ENCODE measurements at regions not wholly inside any gene's neighbourhood (a gene's known extent, or its start where the extent isn't known, plus 50 kb on each side); places are given as distances from the start of the nearest gene placed in this dataset.

DNA sequence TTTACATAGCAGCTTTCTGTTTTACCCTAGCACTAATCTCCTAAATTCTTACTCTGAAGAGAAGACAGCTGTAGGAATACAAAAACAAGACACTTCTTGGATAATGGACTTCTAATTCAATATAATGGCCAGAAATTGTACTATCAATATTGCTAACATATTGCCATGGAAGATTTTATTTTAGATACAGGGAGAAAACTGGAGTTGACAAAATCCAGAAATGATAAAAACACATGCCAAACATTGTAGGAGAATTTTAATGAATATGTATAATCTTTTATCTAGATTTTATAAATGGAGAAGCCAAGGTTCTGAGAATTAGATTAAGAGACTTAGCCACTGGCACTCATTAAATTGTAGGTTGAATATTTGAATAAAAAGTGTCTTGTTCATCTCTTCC is 1838.8 kb upstream of the LRRTM1 start:
- Histone ChIP-seq H3K4me1 (ENCODE audit: insufficient read depth, low read length) (no peaks in the 10 kb centered on the region), H3K4me3 (ENCODE audit: low read length) (no peak overlapping the region), H3K27me3 (ENCODE audit: control insufficient read depth in 1 of 2, insufficient read depth in 2 of 2, low read length in 2 of 2) (no peaks in the 10 kb centered on the region), H3K36me3 (ENCODE audit: insufficient read depth, low read length) (no peaks in the 10 kb centered on the region), H3K9me3 (ENCODE audit: control insufficient read depth in 1 of 2, insufficient read depth in 1 of 2, low read length in 2 of 2) (peaks cover 0 to 5% of the 10 kb centered on the region in 2 experiments), H3K27ac (ENCODE audit: low read depth in 1 of 2, low read length in 2 of 2) (no peak overlapping the region)
- ChIA-PET POLR2A (no interaction called here), CTCF (no interaction called here)
- TF ChIP-seq, protein P1, sequence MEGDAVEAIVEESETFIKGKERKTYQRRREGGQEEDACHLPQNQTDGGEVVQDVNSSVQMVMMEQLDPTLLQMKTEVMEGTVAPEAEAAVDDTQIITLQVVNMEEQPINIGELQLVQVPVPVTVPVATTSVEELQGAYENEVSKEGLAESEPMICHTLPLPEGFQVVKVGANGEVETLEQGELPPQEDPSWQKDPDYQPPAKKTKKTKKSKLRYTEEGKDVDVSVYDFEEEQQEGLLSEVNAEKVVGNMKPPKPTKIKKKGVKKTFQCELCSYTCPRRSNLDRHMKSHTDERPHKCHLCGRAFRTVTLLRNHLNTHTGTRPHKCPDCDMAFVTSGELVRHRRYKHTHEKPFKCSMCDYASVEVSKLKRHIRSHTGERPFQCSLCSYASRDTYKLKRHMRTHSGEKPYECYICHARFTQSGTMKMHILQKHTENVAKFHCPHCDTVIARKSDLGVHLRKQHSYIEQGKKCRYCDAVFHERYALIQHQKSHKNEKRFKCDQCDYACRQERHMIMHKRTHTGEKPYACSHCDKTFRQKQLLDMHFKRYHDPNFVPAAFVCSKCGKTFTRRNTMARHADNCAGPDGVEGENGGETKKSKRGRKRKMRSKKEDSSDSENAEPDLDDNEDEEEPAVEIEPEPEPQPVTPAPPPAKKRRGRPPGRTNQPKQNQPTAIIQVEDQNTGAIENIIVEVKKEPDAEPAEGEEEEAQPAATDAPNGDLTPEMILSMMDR (IDR thresholded peaks at IDR 0.05), result no peak
- Mint-ChIP-seq H3K9me3 (peaks cover 14% of the 10 kb centered on the region), H3K27ac (no peak overlapping the region), H3K4me1 (ENCODE audit: low read depth) (no peaks in the 10 kb centered on the region), H3K27me3 (no peaks in the 10 kb centered on the region), H3K36me3 (ENCODE audit: low read depth) (no peaks in the 10 kb centered on the region), H3K4me3 (no peak overlapping the region)
- ATAC-seq (ENCODE audit: poor library complexity), result no peak
- intact Hi-C loops (cut with DNase I, micrococcal nuclease), result no loop called here
- DNase-seq, result no peak

DNA sequence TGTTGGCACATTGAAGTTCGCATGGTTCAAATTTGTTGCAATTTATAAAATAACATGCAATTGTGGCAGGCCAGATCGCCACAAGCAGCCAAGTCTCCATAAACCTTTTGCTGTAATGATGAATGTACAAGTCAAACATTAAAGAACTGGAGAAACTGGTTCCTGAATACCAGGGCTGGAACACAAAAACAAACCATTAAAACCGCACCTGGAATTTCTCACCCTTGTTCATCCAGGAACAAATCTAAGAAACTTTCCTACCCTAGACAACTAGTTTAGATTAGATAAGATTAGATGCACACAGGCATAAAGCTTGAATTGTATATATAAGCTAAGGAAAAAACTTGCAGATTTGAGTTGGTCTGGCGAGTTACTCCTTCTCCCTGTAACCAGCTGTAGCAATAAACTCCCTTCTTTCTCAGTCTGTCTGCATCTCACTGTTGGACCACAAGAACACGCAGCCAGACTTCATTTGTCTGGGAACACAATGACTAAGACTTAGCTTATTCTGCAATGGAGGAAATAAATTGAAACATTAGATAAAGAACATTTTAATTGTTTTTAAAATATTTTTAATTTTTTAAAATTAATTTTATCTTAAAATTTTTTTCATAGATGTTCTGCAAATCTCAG is 1835.5 kb upstream of the LRRTM1 start:
- Histone ChIP-seq H3K9me3 (ENCODE audit: control insufficient read depth in 1 of 2, insufficient read depth in 1 of 2, low read length in 2 of 2) (peaks cover 0 to 10% of the 10 kb centered on the region in 2 experiments), H3K36me3 (ENCODE audit: insufficient read depth, low read length) (no peaks in the 10 kb centered on the region), H3K27ac (ENCODE audit: low read depth in 1 of 2, low read length in 2 of 2) (no peak overlapping the region), H3K27me3 (ENCODE audit: control insufficient read depth in 1 of 2, insufficient read depth in 2 of 2, low read length in 2 of 2) (no peaks in the 10 kb centered on the region), H3K4me1 (ENCODE audit: insufficient read depth, low read length) (no peaks in the 10 kb centered on the region), H3K4me3 (ENCODE audit: low read length) (no peak overlapping the region)
- no peak for ATAC-seq (ENCODE audit: poor library complexity)
- TF ChIP-seq, protein P1 (IDR thresholded peaks at IDR 0.05), result no peak
- ChIA-PET CTCF (no interaction called here), POLR2A (no interaction called here)
- no peaks in the 10 kb centered on the region for H3K36me3 Mint-ChIP-seq (ENCODE audit: low read depth)
- intact Hi-C loops (cut with DNase I, micrococcal nuclease), result no loop called here
- DNase-seq, result no peak
- no peak overlapping the region for H3K4me3 Mint-ChIP-seq
- H3K9me3 Mint-ChIP-seq, result peaks cover 10% of the 10 kb centered on the region
- H3K27ac Mint-ChIP-seq, result no peak overlapping the region
- no peaks in the 10 kb centered on the region for H3K4me1 Mint-ChIP-seq (ENCODE audit: low read depth)
- no peaks in the 10 kb centered on the region for H3K27me3 Mint-ChIP-seq

DNA sequence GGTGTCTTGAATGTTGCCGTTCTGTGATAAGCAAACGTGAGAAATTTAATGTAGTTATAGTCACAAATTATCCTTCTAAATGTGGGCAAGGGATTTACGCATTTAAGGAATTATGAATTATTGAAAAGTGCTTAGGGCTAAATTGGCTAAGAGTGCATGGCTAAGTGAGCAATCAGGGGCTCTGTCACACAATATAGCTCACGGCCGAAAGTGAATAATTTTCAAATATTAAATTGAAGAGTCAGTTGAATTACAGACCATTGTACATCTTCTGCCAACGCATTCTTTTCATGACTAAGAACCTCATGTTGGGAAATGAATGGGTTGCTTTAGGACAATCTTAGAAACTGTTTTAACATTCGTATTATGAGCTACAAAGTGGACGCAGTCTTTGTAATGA is 1832.9 kb upstream of the LRRTM1 start:
- H3K36me3 ChIP-seq (ENCODE audit: insufficient read depth, low read length), result no peaks in the 10 kb centered on the region
- Mint-ChIP-seq H3K4me3 (no peak overlapping the region), H3K4me1 (ENCODE audit: low read depth) (no peaks in the 10 kb centered on the region), H3K27ac (no peak overlapping the region), H3K9me3 (peaks cover 10% of the 10 kb centered on the region), H3K27me3 (no peaks in the 10 kb centered on the region), H3K36me3 (ENCODE audit: low read depth) (no peaks in the 10 kb centered on the region)
- no peak for ATAC-seq (ENCODE audit: poor library complexity)
- TF ChIP-seq, protein P1 (IDR thresholded peaks at IDR 0.05), result no peak
- no peak overlapping the region for H3K27ac ChIP-seq (ENCODE audit: low read depth in 1 of 2, low read length in 2 of 2)
- intact Hi-C loops (cut with DNase I, micrococcal nuclease), result no loop called here
- DNase-seq, result no peak
- H3K27me3 ChIP-seq (ENCODE audit: control insufficient read depth in 1 of 2, insufficient read depth in 2 of 2, low read length in 2 of 2), result no peaks in the 10 kb centered on the region
- H3K9me3 ChIP-seq (ENCODE audit: control insufficient read depth in 1 of 2, insufficient read depth in 1 of 2, low read length in 2 of 2), result peaks cover 0 to 15% of the 10 kb centered on the region in 2 experiments
- H3K4me3 ChIP-seq (ENCODE audit: low read length), result no peak overlapping the region
- no peaks in the 10 kb centered on the region for H3K4me1 ChIP-seq (ENCODE audit: insufficient read depth, low read length)
- POLR2A ChIA-PET, result no interaction called here
- CTCF ChIA-PET, result no interaction called here
